ENCODE measurements at regions not wholly inside any gene's neighbourhood (a gene's known extent, or its start where the extent isn't known, plus 50 kb on each side); places are given as distances from the start of the nearest gene placed in this dataset.

- Mint-ChIP-seq H3K36me3 (ENCODE audit: low read depth) (no peaks in the 10 kb centered on the region), H3K27ac (no peak overlapping the region), H3K27me3 (ENCODE audit: low read depth) (peaks cover 5% of the 10 kb centered on the region), H3K4me3 (no peak overlapping the region), H3K4me1 (ENCODE audit: low read depth) (no peaks in the 10 kb centered on the region), H3K9me3 (peaks cover 16% of the 10 kb centered on the region)
- CTCF ChIA-PET, result no interaction called here
- intact Hi-C loops (cut with micrococcal nuclease), result no loop called here
- DNase-seq, result no peak
These were observed 132.0 kb upstream of the FOXK1 start for GRCh38 chr7:4550117-4550516.

GRCh38 chr7:4552985-4553384, 129.1 kb upstream of the FOXK1 start:
- Mint-ChIP-seq H3K27ac (no peak overlapping the region), H3K36me3 (ENCODE audit: low read depth) (no peaks in the 10 kb centered on the region), H3K4me3 (no peak overlapping the region), H3K9me3 (peaks cover 24% of the 10 kb centered on the region), H3K27me3 (ENCODE audit: low read depth) (peaks cover 17% of the 10 kb centered on the region), H3K4me1 (ENCODE audit: low read depth) (no peaks in the 10 kb centered on the region)
- intact Hi-C loops (cut with micrococcal nuclease), result no loop called here
- CTCF ChIA-PET, result no interaction called here
- DNase-seq, result no peak

- CTCF ChIA-PET, result no interaction called here
- no peak overlapping the region for H3K27ac Mint-ChIP-seq
These were observed 125.0 kb upstream of the FOXK1 start for GRCh38 chr7:4556868-4557793.

GRCh38 chr7:4561795-4562194, 120.3 kb upstream of the FOXK1 start:
- CTCF ChIA-PET, result no interaction called here
- no peak for DNase-seq
- Mint-ChIP-seq H3K27me3 (ENCODE audit: low read depth) (peaks cover 32% of the 10 kb centered on the region), H3K36me3 (ENCODE audit: low read depth) (no peaks in the 10 kb centered on the region), H3K27ac (no peak overlapping the region), H3K9me3 (no peaks in the 10 kb centered on the region), H3K4me3 (no peak overlapping the region), H3K4me1 (ENCODE audit: low read depth) (no peaks in the 10 kb centered on the region)
- intact Hi-C loops (cut with micrococcal nuclease), result no loop called here

More at GRCh38 chr7:4556868-4557793, 125.0 kb upstream of the FOXK1 start:
- Mint-ChIP-seq H3K36me3 (ENCODE audit: low read depth) (no peaks in the 10 kb centered on the region), H3K4me1 (ENCODE audit: low read depth) (no peaks in the 10 kb centered on the region), H3K9me3 (peaks cover 24% of the 10 kb centered on the region), H3K27me3 (ENCODE audit: low read depth) (peaks cover 30% of the 10 kb centered on the region), H3K4me3 (no peak overlapping the region)
- intact Hi-C loops (cut with micrococcal nuclease), result no loop called here
- DNase-seq, result no peak

- no peak overlapping the region for H3K4me3 Mint-ChIP-seq
- CTCF ChIA-PET, result no interaction called here
- intact Hi-C loops (cut with micrococcal nuclease), result no loop called here
- no peaks in the 10 kb centered on the region for H3K36me3 Mint-ChIP-seq (ENCODE audit: low read depth)
- no peaks in the 10 kb centered on the region for H3K4me1 Mint-ChIP-seq (ENCODE audit: low read depth)
- H3K27me3 Mint-ChIP-seq (ENCODE audit: low read depth), result peaks cover 10% of the 10 kb centered on the region
- no peak for DNase-seq
- no peaks in the 10 kb centered on the region for H3K9me3 Mint-ChIP-seq
- no peak overlapping the region for H3K27ac Mint-ChIP-seq
These were observed 115.4 kb upstream of the FOXK1 start for GRCh38 chr7:4566714-4567113.

GRCh38 chr7:4574851-4575250, 107.2 kb upstream of the FOXK1 start:
- no peak overlapping the region for H3K27ac Mint-ChIP-seq

GRCh38 chr7:4575254-4575653, 106.8 kb upstream of the FOXK1 start:
- CTCF ChIA-PET, result no interaction called here
- no peaks in the 10 kb centered on the region for H3K27me3 Mint-ChIP-seq (ENCODE audit: low read depth)
- no peak for DNase-seq
- H3K9me3 Mint-ChIP-seq, result peaks cover 6% of the 10 kb centered on the region
- no peak overlapping the region for H3K4me3 Mint-ChIP-seq
- H3K27ac Mint-ChIP-seq, result no peak overlapping the region
- no peaks in the 10 kb centered on the region for H3K4me1 Mint-ChIP-seq (ENCODE audit: low read depth)
- intact Hi-C loops (cut with micrococcal nuclease), result no loop called here
- no peaks in the 10 kb centered on the region for H3K36me3 Mint-ChIP-seq (ENCODE audit: low read depth)

More at GRCh38 chr7:4574851-4575250, 107.2 kb upstream of the FOXK1 start:
- Mint-ChIP-seq H3K4me3 (no peak overlapping the region), H3K36me3 (ENCODE audit: low read depth) (no peaks in the 10 kb centered on the region), H3K4me1 (ENCODE audit: low read depth) (no peaks in the 10 kb centered on the region), H3K27me3 (ENCODE audit: low read depth) (no peaks in the 10 kb centered on the region), H3K9me3 (peaks cover 6% of the 10 kb centered on the region)
- DNase-seq, result no peak
- intact Hi-C loops (cut with micrococcal nuclease), result no loop called here
- CTCF ChIA-PET, result no interaction called here

- no peak overlapping the region for H3K4me3 Mint-ChIP-seq
- no peak for DNase-seq
- intact Hi-C loops (cut with micrococcal nuclease), result no loop called here
- H3K9me3 Mint-ChIP-seq, result no peaks in the 10 kb centered on the region
- H3K36me3 Mint-ChIP-seq (ENCODE audit: low read depth), result no peaks in the 10 kb centered on the region
- CTCF ChIA-PET, result no interaction called here
- H3K27ac Mint-ChIP-seq, result no peak overlapping the region
- H3K27me3 Mint-ChIP-seq (ENCODE audit: low read depth), result no peaks in the 10 kb centered on the region
- no peaks in the 10 kb centered on the region for H3K4me1 Mint-ChIP-seq (ENCODE audit: low read depth)
These were observed 78.9 kb upstream of the FOXK1 start for GRCh38 chr7:4602905-4603842.

- H3K4me1 Mint-ChIP-seq (ENCODE audit: low read depth), result no peaks in the 10 kb centered on the region
- no peaks in the 10 kb centered on the region for H3K9me3 Mint-ChIP-seq
- no peak overlapping the region for H3K4me3 Mint-ChIP-seq
- no peaks in the 10 kb centered on the region for H3K36me3 Mint-ChIP-seq (ENCODE audit: low read depth)
- CTCF ChIA-PET, result no interaction called here
- intact Hi-C loops (cut with micrococcal nuclease), result no loop called here
- no peak overlapping the region for H3K27ac Mint-ChIP-seq
- no peak for DNase-seq
- H3K27me3 Mint-ChIP-seq (ENCODE audit: low read depth), result no peaks in the 10 kb centered on the region
These were observed 78.3 kb upstream of the FOXK1 start for GRCh38 chr7:4603843-4604231.

GRCh38 chr7:4604456-4604940, 77.6 kb upstream of the FOXK1 start:
- H3K27ac Mint-ChIP-seq, result no peak overlapping the region
- no peaks in the 10 kb centered on the region for H3K9me3 Mint-ChIP-seq
- H3K4me1 Mint-ChIP-seq (ENCODE audit: low read depth), result no peaks in the 10 kb centered on the region
- no peaks in the 10 kb centered on the region for H3K36me3 Mint-ChIP-seq (ENCODE audit: low read depth)
- no peaks in the 10 kb centered on the region for H3K27me3 Mint-ChIP-seq (ENCODE audit: low read depth)
- no peak for DNase-seq
- intact Hi-C loops (cut with micrococcal nuclease), result no loop called here
- no peak overlapping the region for H3K4me3 Mint-ChIP-seq
- CTCF ChIA-PET, result no interaction called here

GRCh38 chr7:4606797-4607196, 75.3 kb upstream of the FOXK1 start:
- Mint-ChIP-seq H3K9me3 (no peaks in the 10 kb centered on the region), H3K4me3 (no peak overlapping the region), H3K36me3 (ENCODE audit: low read depth) (no peaks in the 10 kb centered on the region), H3K4me1 (ENCODE audit: low read depth) (no peaks in the 10 kb centered on the region), H3K27ac (no peak overlapping the region), H3K27me3 (ENCODE audit: low read depth) (no peaks in the 10 kb centered on the region)
- no peak for DNase-seq
- CTCF ChIA-PET, result no interaction called here
- intact Hi-C loops (cut with micrococcal nuclease), result no loop called here

- no peaks in the 10 kb centered on the region for H3K27me3 Mint-ChIP-seq (ENCODE audit: low read depth)
- DNase-seq, result no peak
- H3K36me3 Mint-ChIP-seq (ENCODE audit: low read depth), result no peaks in the 10 kb centered on the region
- CTCF ChIA-PET, result no interaction called here
- no peak overlapping the region for H3K4me3 Mint-ChIP-seq
- intact Hi-C loops (cut with micrococcal nuclease), result no loop called here
- no peaks in the 10 kb centered on the region for H3K9me3 Mint-ChIP-seq
- H3K4me1 Mint-ChIP-seq (ENCODE audit: low read depth), result no peaks in the 10 kb centered on the region
- H3K27ac Mint-ChIP-seq, result no peak overlapping the region
These were observed 74.8 kb upstream of the FOXK1 start for GRCh38 chr7:4607311-4607729.

Data from activated naive CD4-positive, alpha-beta T cell treated with anti-CD3 and anti-CD28 coated beads for 36 hours (primary cell).